ENCODE measurements at regions not wholly inside any gene's neighbourhood (a gene's known extent, or its start where the extent isn't known, plus 50 kb on each side); places are given as distances from the start of the nearest gene placed in this dataset.

GRCh38 chr7:31443457-31443856 is 70.4 kb upstream of the ITPRID1 start:
- Mint-ChIP-seq H3K9me3 (no peaks in the 10 kb centered on the region; a peak in 1 of 5 replicates), H3K4me3 (no peak overlapping the region), H3K36me3 (ENCODE audit: insufficient read depth in 1 of 3, low read depth in 3 of 3) (peaks cover 0 to 12% (median 4%) of the 10 kb centered on the region in 3 experiments; a peak in 2 of 7 replicates), H3K27me3 (ENCODE audit: low read depth) (no peaks in the 10 kb centered on the region; the same call in 1 of the 2 replicates), H3K27ac (no peak overlapping the region), H3K4me1 (peaks cover 10 to 43% of the 10 kb centered on the region in 2 experiments)
- H3K9me3 ChIP-seq (ENCODE audit: control insufficient read depth, low read depth, low read length) = no peaks in the 10 kb centered on the region
- no peak overlapping the region for H2BK120ac ChIP-seq (ENCODE audit: low read depth, low read length, poor library complexity, severe bottlenecking)
- no peaks in the 10 kb centered on the region for H4K20me1 ChIP-seq (ENCODE audit: control insufficient read depth, insufficient read depth, insufficient read length)
- no peak overlapping the region for H2BK20ac ChIP-seq (ENCODE audit: low read depth, low read length, poor library complexity, severe bottlenecking)
- H3K79me1 ChIP-seq (ENCODE audit: insufficient read depth, low read depth, low read length, poor library complexity, severe bottlenecking) = no peaks in the 10 kb centered on the region
- H4K8ac ChIP-seq (replicated peaks; ENCODE audit: insufficient read length, low read depth, low read length) = no peak overlapping the region
- no peaks in the 10 kb centered on the region for H3K27me3 ChIP-seq (ENCODE audit: insufficient read depth, low read length)
- H3T11ph ChIP-seq (ENCODE audit: low read length) = no peak overlapping the region
- WGBS (ENCODE audit: extremely low coverage, insufficient read length, low lambda C conversion rate) = no CpG with 5 or more reads among the region's 1 CpG
- no peak overlapping the region for H3K14ac ChIP-seq (ENCODE audit: insufficient read depth, low read length)
- H3K9ac ChIP-seq (ENCODE audit: extremely low read depth, insufficient read length, low read length) = no peak overlapping the region
- H4K5ac ChIP-seq (ENCODE audit: insufficient read length, low read depth, low read length) = no peak overlapping the region
- H3K4me1 ChIP-seq (ENCODE audit: insufficient read depth, low read length) = peaks cover 4% of the 10 kb centered on the region; the same call in 1 of the 2 replicates
- no peak overlapping the region for H2BK12ac ChIP-seq (ENCODE audit: insufficient read length, low read depth, low read length)
- H3K18ac ChIP-seq (ENCODE audit: insufficient read length, low read depth, low read length) = no peak overlapping the region
- H4K91ac ChIP-seq (ENCODE audit: insufficient read length, low read depth, low read length) = no peak overlapping the region
- no peak overlapping the region for H2AK5ac ChIP-seq (ENCODE audit: insufficient read length, low read length)
- no peak overlapping the region for H3K4me2 ChIP-seq (ENCODE audit: insufficient read depth, insufficient read length, low read length)
- H3K79me2 ChIP-seq (ENCODE audit: insufficient read depth, low read length) = no peaks in the 10 kb centered on the region
- no peak overlapping the region for H3K23ac ChIP-seq (ENCODE audit: insufficient read length, low read depth, low read length)
- H3K27ac ChIP-seq (ENCODE audit: insufficient read length, low read depth, low read length) = no peak overlapping the region
- no peak overlapping the region for H2AFZ ChIP-seq (ENCODE audit: low read length)
- H3K4ac ChIP-seq (ENCODE audit: low read depth, low read length) = no peak overlapping the region
- DNase-seq = peak; percentile 42
- H2BK15ac ChIP-seq (ENCODE audit: low read depth, low read length) = no peak overlapping the region
- TF ChIP-seq, protein P1, sequence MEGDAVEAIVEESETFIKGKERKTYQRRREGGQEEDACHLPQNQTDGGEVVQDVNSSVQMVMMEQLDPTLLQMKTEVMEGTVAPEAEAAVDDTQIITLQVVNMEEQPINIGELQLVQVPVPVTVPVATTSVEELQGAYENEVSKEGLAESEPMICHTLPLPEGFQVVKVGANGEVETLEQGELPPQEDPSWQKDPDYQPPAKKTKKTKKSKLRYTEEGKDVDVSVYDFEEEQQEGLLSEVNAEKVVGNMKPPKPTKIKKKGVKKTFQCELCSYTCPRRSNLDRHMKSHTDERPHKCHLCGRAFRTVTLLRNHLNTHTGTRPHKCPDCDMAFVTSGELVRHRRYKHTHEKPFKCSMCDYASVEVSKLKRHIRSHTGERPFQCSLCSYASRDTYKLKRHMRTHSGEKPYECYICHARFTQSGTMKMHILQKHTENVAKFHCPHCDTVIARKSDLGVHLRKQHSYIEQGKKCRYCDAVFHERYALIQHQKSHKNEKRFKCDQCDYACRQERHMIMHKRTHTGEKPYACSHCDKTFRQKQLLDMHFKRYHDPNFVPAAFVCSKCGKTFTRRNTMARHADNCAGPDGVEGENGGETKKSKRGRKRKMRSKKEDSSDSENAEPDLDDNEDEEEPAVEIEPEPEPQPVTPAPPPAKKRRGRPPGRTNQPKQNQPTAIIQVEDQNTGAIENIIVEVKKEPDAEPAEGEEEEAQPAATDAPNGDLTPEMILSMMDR (conservative IDR thresholded peaks at IDR 0.05) = peak; percentile 88
- H3K23me2 ChIP-seq (ENCODE audit: insufficient read length, low read depth, low read length, poor library complexity, severe bottlenecking) = no peaks in the 10 kb centered on the region
- no peak overlapping the region for H2BK5ac ChIP-seq (ENCODE audit: insufficient read length, low read length)
- no peak overlapping the region for H3K56ac ChIP-seq (ENCODE audit: insufficient read length, low read depth, low read length)
